ENCODE measurements at regions not wholly inside any gene's neighbourhood (a gene's known extent, or its start where the extent isn't known, plus 50 kb on each side); places are given as distances from the start of the nearest gene placed in this dataset.
"Not testable (repeated sequence)": the region's sequence is repeated elsewhere in the genome, so short reads cannot be mapped to it uniquely, and the experiment has no call there.

DNA sequence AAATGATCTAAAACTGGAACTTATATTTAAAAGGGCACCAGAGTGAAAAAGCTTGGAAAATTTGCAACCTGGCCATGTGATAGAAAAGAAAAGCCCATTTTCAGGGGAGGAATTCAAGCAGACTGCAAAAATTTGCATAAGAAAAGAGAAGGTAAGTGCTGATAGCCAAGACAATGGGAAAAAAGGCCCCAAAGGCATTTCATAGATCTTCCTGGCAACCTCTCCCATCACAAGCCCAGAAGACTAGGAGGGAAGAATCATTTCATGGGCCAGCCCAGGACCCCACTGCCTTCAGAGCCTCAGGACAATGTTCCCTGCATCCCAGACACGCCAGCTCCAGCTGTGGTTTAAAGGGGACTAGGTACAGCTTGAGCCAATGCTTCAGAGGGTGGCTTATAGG is 887.3 kb upstream of the DIAPH2 start:
- DNase-seq: no peak

DNA sequence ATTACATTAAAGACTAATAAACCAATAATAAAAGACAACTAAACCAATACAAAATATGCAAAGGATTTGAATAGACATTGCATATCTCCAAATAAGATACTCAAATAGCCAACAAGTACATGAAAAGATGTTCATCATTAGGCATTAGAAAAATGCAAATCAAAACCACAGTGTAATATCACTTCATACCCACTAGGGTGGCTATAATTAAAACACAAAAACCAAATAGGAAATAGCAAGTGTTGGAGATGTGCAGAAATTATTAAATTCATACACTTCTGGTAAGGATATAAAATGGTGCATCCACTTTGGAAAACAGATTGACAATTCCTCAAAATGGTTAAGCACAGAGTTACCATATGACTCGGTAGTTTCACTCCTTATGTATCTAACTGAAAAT is 860.8 kb upstream of the DIAPH2 start:
- no peak for DNase-seq

DNA sequence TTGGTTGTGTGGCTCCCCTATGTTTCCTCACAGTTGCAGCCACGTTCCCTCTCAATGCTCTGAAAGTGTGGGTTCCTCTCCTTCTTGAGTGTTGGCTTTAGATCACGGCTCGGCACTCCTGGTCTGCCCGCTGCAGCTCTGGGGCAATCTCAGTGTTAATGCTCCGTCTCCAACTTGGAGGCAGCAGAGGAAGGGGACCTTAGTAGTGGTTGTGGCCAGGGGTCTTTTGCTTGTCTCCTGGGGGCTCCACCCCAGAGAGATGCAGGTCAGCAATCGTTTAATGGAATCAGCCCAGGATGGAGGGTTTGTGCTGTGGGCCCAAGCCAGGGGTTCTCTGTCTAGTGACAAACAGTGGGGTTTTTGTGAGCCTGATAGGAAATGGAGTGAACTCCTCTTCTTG is 849.4 kb upstream of the DIAPH2 start:
- no peak for DNase-seq

DNA sequence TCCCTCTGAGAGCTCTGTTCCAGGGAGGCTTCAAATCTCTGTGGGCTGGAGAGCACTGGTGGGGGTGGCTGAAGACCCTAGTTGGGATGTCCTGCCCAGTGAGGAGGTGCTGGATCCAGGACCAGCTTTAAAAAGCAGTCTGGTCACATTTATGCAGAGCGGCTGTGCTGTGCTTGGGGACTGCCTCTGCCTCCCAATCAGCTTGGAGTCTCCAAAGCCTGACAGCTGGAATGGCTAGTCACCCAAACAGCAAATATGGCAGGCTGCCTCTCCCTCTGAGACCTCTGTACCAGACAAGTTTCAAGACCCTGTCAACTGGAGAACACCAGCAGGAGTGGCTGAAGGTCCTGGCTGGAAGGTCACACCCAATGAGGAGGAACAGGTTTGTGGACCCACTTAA is 848.1 kb upstream of the DIAPH2 start:
- no peak for DNase-seq

DNA sequence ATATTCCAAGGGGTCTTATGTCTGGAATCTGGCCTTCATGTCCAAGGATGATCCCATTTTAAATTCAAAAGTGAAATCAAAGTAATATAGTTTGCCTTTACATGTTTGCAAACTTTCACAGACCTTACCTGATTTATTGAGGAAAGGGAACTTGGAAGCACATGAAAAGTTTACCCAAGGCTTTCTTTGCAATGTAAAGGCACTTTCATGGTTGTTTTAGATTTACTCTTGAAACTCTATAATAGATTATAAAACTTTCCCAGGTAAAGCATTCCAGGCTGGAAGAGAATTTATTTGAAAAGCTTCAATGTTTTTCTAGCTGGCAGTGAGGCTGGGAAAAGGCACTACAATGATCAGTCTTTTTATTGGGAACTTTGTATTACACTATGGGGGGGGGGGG is 842.8 kb upstream of the DIAPH2 start:
- no peak for DNase-seq

DNA sequence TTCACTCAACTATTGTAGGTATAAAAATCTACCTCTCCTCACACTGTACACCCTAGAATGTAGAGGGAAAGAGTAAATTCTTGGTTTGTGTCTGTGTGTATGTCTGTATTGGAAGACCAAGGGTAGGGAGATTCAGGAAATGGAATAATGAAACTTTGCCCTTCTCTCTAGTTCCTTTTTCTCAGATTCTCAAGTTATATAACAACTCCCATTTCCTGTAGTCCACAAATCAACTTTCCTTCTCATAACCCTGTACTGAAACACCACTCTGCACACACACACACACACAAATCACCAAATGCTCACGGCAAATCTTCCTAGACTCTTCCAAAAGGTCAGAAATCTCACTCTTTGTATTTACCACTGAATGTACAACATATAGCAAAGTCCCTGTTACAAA is 824.5 kb upstream of the DIAPH2 start:
- no peak for DNase-seq

DNA sequence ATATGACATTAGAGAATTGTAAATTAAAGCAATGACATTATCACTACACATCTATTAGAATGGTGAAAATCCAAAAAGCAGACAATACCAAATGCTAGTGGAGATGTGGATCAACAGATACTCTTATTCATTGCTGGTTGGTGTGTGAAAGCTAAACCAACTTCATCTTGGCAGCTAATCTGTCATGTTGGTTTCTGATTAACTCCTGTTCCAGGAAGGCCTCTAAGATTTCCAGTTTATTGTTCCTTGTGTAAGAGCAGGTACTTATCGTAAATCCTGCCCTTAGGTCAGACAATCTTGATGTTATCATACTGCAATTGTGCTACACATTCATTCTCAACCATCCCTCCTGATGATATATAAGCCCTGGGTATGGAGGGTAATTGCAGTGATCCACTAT is 809.0 kb upstream of the DIAPH2 start:
- no peak for DNase-seq

DNA sequence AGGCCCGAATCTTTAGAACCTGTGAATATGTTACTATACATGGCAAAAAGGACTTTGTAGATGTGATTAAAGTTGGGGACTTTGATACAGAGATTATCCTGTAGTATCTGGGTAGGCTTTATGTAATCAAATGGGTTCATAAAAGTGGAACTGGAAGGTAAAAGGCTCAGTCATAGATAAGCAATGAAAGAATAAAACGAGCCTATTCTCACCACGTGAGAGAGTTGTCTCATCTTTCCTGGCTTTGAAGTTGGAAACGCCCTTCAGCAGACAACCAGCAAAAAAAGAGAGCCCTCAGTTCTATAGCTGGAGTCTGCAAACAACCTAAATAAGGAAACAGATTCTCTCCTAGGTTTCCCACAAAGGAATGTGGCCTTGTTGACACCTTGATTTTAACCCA is 805.8 kb upstream of the DIAPH2 start:
- DNase-seq: no peak

DNA sequence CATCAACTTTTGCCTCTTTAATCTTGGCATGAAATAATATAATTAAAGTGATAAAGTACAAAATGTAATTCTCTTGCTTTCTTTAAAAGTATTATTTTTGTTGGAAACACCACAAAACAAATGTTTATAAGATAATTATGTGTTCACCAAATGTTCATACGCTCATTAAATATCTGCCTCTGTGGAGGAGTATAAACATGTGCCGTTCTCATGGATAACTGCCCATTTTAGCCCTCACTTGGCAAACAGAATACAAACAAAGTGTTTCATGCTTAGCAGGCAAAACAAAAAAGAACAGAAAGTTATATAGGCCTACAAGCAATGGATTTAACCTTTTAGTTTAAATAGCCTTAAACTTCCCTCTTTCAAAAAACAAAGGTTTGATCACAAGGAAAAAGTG is 800.5 kb upstream of the DIAPH2 start:
- DNase-seq: no peak

DNA sequence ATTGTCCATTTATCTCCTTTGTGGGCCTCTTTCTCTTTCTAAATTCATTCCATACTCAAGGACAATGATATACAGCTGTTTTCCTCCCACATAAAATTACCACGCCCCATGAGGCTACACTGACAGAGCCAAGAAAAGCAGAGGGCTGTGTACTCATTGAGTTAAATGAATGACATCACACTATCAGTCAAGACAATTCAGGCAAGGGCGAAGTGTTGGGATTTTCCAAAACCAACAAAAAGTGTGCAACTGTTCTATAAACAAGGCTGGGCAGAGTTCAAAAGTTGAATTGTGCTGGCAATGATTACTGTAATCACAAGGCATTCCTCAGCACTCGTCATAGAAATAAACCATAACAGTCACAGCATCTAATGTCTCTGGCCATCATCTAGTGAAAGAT is 799.6 kb upstream of the DIAPH2 start:
- no peak for DNase-seq

DNA sequence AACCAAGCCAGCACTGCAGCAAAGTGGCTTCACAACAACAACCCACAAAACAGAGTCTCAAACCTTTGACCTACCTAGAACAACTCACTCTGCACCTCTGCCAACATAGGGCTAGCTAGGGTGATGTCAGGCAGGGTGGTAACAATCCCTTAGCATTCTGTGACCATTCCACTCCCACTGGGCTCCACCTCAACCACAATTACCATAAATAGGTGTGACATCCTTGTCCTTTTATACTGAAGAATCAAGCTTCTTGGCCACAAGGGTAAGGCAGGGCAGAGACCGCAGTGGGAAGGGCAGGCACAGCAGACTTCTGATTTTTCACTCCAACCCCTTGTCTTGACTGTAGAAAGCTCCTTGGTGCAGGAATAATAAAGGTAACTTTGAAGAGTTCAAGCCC is 795.4 kb upstream of the DIAPH2 start:
- DNase-seq: no peak

DNA sequence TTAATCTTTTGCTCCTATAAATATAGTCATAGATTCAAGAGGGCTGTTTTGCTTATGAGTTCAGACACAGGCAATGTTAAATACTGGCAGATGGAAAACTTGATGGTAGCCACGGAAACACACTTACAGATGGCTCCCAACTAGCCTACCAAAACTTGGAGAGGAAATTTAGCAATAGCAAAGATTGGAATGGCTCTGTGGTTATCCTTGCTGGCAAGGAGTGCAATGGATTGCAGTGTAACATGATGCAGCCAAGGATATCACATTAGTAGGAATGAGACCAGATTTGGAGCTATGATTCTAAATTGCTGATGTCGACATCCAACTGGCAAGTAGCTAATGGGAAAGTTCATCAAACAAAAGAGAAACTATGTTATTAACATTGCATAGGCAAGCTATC is 791.0 kb upstream of the DIAPH2 start:
- no peak for DNase-seq

DNA sequence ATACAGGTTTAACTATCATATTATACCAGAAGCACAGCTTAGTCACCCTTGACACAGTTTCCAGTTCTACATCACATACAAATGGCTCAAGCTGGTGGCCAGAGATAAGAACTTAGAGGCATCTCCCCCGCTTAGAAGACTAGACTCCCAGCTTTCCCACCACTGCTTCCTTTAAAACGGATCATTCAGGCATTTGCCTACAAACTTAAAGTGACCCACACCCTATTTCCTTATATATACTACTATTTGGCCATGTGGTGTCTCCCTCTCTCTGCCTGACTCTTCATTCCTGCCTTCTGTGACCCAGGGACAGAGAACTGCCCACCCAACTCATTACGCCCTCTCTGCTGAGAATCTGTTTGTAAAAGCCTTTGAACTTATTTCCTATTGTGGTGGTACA is 781.2 kb upstream of the DIAPH2 start:
- no peak for DNase-seq

DNA sequence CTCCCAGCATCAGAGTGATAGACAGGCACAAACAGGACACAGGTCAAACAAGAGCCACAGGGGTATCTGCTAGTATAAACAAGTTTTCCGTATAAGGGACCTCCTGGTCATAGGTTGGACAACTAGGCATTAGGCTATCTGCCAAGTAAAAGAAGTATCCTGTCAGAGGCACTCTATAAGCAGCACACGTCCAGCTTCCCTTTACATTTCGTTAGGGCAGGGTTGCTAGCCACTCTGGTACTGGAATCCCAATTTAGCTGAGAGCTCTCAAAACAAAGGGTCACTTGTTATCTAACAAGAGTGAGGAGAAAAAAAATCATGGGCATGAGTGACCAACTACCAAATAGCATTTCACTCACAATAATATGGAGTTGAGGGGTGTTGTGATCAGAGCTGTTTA is 780.7 kb upstream of the DIAPH2 start:
- no peak for DNase-seq

DNA sequence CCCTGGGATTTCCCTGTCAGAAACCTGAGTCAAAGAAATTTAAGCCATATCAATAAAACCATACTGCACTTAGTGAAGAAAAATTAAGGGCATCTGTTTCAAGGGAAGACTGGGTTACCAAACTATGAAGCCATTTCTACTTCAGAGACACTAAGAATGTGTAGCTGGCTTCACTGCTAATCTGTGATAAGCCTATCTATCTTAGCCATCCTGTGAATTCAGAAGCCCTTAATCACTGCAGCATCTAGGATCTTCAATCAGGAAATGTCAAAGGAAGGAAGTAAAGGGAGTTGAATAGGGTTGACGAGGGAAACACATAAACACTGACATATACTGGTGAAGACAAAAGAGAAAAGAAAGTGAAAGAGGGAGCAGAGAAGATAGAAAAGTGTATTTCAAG is 777.6 kb upstream of the DIAPH2 start:
- no peak for DNase-seq

DNA sequence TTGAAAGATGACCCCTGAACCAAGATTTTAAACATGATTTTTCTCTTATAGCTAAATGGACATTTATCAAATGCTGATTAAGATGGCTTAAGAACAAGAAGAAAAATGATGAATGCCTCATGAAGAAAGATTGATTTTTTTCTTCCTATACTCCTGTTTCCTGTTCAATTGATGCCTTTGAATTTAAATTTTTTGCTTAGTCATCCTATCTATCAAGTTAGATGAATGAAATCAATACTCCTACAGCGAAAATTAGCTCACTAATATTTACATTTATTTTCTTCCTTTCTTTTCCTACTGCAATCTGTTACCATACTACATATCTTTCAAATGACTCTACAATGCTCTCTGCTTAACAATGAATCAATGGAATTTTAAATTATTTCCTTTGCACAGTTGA is 773.6 kb upstream of the DIAPH2 start:
- no peak for DNase-seq

DNA sequence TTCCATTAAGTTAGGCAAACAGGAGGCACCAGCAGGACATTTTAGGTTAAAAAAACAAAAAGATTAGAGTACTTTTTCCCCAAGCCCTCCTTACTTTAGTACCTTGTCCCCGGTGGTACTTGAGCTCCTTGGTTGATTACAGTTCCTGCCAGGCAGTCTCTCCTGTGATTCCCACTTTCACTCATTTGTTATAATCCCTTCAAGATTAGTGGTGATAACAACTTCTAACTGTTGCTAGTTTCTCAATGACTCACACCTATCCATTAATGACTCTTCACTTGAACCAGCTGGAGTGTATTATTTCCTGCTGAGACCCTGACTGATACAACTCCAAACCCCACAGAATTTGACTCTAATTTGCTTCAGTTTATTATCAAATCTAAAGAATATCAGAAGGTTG is 765.0 kb upstream of the DIAPH2 start:
- DNase-seq: no peak

DNA sequence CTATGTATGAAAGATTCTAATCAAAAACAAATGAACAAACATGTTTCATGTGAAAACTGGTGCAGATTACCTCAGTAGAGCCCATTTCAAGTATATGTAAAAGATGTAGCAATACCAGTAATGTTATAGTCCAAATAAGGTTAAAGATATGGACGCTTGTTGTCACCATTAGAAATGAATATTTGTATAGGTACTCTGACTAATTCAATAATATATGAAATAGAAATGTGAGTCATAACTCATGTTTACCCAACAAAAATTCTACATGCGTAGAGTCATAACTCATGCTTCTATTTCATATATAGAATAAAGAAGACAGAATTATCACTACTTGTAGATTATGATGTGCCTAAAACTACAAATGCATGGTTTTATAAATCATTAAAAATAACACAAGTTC is 739.1 kb upstream of the DIAPH2 start:
- no peak for DNase-seq

DNA sequence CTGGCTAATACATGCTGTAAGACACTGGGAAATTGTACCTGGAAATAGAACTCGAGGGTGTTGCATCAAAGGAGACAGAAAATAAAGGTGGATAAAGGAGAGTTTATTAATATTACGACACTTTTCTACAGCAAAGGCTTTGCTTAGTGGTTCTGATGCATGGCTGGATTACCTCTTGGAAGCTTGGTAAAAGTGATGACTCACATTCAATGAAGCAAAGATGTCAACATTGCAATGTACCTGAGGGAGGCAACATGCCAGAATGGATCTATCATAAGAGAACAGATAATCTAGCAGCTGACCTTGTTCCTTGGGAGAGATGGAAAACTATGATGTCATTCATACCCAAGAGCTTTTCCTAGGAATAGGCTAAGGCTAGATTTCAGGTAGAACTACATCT is 735.1 kb upstream of the DIAPH2 start:
- no peak for DNase-seq

DNA sequence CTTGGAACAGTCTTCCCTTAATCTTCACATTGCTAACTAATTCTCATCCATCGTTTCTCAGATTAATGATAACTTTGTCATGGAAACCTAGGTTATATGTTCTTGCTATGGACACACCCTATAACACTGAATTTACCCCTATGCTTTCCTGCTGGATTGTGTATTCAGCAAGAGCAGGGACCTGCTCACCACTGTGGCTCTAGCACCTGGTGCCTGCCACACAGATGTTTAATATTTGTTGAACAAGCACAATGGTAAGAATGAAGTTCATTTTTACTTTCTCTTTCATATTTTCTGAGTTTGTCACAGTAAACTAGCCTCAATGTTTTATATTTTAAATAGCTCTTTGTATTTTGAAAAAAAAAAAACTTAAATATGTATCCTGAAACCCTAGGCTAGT is 734.0 kb upstream of the DIAPH2 start:
- DNase-seq: no peak

DNA sequence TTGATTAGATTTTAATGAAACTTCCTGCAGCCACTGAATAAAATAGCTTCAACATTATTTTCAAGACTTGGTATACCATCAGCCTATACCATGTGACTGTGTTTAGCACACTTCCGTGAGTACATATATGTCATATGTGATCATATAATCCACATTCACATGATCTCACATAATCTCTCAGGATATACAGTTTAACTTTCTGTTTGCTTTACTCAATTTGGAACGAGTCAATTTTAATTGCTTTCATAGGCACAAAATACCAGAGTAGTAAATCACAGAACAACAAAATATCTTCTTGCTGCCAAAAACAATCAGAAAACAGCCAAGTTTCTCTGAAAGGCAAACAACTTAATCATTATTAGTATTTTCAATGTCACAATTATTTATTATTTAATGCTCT is 731.1 kb upstream of the DIAPH2 start:
- no peak for DNase-seq

DNA sequence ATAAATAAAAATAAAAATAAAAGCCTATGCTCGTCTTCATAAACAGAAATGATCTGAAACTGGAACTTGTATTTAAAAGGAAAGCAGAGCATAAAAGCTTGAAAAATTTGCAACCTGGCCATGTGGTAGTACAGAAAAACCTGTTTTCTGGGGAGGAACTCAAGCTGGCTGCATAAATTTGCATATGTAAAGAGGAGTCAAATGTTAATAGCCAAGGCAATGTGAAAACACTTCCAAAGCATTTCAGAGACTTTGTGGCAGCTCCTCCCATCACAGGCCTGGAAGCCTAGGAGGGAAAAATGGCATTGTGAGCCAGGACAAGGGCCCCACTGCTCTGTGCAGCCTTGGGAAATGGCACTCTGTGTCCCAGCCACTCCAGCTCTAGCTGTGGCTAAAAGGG is 727.9 kb upstream of the DIAPH2 start:
- no peak for DNase-seq

DNA sequence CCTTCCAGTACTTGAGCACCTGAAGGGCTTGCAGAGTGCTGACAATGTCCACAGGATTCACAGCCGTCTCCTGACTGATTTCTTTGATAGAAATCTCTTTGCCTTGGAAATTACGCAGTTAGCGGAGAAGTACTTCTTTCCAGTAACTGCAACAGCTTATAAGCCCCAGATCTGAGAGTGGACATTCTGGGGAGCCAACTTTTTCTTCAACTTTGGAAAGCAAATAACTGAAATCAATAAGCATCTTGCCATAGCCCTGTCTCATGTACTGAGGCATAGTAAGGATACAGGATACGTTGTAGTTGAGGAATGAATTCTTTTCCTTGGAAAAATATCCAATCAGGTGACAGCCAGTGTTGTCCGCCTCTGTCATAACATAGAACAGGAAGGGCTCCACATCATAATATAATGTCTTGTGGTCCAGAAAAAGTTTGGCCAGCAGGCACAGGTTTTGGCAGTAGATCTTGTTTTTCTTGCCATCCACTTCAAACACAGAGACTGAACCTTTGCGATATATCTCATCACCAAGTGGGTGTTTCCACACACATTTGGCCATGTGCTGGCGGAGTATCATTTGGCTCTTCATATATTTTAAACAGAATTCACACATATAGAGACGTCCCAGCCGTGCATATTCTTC is 711.1 kb upstream of the DIAPH2 start:
- DNase-seq: not testable (repeated sequence)

DNA sequence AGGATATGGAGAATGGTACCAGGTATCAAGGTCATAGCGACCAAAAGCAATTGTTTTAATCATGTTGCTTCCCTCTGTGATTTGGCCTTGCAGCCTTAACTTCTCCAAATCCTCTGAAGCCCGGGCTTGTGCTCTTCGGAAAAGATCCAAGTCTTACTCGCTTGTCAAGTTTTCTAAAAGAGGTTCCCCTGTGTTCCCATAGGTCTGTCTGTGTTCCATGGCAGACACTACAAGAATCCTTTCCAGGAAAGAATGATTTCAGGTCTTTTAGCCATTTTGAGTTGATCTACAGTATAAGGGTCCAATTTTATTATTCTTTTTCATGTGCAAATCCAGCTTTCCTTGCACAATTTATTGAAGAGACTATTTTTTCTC is 710.6 kb upstream of the DIAPH2 start:
- DNase-seq: no peak

DNA sequence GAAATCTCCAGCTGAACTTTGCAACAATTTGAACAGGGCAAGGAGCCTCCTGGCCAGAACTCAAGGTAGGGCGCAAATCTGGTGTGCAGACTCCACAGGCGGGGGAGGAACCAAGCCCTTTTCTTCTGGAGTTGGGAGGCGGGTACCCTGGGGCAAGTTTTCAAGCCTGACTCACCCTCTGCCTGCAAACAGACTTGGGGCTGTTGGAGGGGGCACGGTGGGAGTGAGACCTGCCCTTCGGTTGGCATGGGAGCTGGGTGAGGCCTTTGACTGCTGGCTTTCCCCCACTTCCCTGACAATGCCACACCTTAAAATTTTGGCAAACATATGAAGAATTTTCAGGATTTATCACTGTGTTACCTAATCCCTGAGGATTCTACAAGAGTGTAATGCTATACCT is 709.8 kb upstream of the DIAPH2 start:
- no peak for DNase-seq

DNA sequence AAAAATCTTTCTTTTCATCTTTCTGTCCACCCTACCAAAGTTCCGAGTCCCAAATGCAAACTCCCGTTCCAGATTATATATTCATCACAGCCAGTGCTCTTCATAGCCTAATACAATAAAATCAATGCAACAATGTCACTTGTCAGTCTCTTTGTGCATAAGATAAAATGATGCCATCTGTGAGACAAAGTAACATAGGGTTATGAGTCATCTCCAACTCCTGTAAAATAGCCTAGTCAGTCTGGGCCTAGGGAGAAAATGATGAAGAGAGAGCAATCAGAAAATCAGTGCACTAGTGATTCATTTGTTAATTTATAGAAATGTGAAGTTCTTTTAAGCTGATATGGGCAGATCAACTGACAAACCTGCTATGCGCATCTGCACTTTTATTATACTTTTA is 689.1 kb upstream of the DIAPH2 start:
- DNase-seq: no peak
